GM21381 (cell line): ENCODE measurements at regions not wholly inside any gene's neighbourhood (a gene's known extent, or its start where the extent isn't known, plus 50 kb on each side); places are given as distances from the start of the nearest gene placed in this dataset.
"Not testable (repeated sequence)": the region's sequence is repeated elsewhere in the genome, so short reads cannot be mapped to it uniquely, and the experiment has no call there.

Experiments
- ATAC-seq: cut with Tn5 transposase; IDR thresholded peaks from one replicate; pipeline ENCODE4 v1.9.1; 2021; ENCODE audit warnings: mild to moderate bottlenecking, moderate library complexity; ENCODE audit not compliant: unreplicated experiment

DNA sequence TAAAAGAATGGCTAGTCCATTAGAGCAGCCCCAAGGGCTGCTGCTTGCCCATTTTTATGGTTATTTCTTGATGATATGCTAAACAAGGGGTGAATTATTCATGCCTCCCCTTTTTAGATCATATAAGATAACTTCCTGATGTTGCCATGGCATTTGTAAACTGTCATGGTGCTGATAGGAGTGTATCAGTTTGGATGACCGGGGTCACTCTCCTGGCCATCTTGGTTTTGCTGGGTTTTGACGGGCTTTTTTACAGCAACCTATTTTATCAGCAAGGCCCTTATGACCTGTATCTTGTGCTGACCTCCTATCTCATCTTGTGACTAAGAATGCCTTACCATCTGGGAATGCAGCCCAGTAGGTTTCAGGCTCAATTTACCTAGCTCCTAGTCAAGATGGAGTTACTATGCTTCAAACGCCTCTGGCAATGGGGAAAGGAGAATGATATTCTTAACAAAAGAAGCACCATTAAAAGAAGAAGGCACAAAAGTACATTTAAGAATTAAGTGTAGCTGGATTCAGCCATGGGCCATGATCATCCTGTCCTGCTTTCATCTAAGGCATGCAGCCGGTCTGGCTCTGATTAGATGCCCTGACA lies 1156.0 kb downstream of the PCDH9 start:
- ATAC-seq = no peak

DNA sequence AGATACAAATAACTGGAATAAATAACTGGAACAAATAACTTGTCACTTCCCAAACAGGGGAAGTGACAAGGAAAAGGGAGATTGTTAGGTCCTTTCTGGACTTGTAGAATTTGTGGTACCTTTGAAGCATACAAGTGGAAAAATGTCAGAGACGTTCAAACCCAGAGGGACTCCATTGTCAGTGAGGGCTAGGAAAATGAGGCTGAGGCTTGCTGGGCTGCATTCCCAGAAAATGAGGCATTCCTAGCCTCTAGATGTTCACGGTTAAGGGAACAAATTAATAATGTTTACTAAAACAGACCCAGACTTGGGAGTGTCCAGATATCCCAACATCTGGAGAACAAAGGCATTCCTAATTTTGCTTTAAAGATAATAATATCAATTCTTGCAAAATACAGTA lies 1158.0 kb downstream of the PCDH9 start:
- not testable (repeated sequence) for ATAC-seq

GRCh38 chr13:66071608-66072007 lies 1158.5 kb downstream of the PCDH9 start:
- ATAC-seq = no peak

DNA sequence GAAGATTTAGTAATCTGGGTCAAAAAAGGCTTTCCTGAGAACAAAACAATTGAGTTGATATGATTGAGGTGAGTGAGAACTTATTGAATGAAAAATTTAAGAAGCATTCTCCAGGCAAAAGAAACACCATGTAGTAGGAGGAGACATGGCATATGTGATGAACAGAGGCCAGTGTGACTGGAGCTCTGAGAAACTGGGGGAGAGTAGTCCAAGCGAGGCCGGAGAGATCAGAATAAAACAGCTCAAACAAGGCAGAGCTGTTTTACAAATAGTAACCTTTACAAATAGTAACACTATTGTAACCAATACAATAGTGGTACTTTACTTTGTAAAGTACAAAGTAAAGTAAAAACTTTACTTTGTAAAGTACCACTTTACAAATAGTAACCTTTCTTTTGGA lies 1159.1 kb downstream of the PCDH9 start:
- ATAC-seq = no peak

GRCh38 chr13:66069570-66069969 lies 1160.6 kb downstream of the PCDH9 start:
- no peak for ATAC-seq

DNA sequence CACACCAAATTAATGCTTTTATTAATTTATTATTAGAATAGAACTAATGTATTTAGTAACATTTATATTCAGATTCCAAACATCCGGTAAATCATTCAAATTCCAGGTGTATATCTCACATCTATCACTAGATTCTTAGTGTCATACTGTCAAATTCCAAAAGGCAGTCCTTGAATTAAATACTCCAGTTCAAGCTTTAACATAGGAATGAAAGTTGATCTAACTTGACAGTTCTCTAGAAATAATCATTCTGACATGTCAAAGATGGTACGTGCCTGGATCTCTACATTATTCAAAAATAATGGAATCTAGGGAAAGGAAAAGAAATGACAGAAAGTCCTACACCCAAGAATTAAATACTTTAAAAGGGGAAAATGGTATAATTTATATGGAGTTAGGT lies 1161.5 kb downstream of the PCDH9 start:
- no peak for ATAC-seq

DNA sequence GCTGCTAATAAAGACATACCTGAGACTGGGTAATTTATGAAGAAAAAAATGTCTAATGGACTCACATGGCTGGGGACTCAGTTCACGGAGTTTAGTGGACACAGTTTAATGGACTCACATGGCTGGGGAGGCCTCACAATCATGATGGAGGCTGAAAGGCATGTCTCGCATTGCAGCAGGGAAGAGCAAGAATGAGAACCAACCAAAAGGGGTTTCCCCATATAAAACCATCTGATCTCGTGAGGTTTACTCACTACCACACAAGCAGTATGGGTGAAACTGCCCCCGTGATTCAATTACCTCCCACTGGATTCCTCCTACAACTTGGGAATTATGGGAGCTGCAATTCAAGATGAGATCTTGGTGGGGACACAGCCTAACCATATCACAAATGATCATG lies 1181.2 kb downstream of the PCDH9 start:
- no peak for ATAC-seq

GRCh38 chr13:66040506-66040905 lies 1189.6 kb downstream of the PCDH9 start:
- ATAC-seq = no peak

DNA sequence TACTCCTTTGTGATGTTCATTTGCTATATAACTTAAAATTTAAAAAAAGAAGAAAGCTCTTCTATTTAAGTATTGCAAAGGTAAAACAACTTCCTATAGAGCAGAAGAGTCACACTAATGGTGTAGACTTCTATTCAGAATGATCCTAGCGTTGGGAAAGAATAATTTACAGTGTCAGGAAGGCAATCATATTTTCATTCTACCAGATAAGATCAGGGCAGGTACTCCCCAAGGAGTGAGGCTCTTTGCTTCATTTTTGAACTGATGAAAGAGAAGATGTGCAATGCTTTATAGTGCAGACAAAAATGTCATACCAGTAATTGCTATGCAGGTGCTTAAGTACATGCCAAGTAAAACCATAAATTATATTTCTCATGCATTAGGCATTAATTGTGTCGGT lies 1193.0 kb downstream of the PCDH9 start:
- ATAC-seq = no peak

DNA sequence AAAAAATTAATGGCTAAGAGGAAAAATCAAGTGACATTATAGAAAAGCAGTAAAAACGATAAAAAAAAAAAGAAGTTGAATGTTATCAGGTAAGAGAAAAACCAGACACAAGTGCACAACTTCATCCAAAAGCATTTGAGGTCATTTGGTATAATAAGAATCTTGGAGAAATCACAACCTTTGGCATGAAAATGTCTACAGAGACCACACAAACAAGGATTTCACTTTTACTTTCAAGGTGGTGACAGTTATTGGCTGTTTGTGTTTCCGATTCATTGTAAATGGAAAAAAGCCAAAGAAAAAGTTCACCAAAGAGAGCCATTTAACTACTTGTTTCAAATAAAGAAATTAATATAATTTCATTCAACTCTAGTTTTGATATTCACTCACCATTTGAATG lies 1193.5 kb downstream of the PCDH9 start:
- ATAC-seq = no peak

DNA sequence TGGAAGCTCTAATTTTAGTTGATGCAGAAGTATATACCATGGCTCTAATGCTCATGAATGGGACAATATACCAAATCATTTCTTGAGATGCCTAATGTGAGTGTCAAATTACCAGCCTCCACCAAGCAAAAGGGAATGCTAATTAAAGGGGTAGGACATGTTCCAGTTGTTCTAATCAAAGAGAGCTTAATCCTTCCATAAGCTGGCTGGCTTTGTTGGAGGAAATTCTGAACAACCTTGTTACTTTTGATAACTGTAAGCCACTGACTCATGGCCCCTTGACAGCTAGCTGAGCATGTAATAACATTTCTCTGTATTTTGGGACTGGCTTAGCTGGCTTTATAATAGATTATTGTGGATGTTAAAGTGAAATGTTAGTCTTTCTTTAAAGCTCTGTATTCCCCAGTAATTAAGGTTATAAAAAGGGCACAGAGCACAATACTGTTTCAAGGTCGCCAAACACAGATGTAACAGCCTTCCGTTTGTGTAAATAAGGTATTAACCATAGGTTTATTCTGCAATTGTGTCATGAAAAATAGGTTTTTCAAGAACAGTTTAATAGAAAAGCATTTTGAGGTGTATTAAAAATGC lies 1194.0 kb downstream of the PCDH9 start:
- ATAC-seq = no peak

GRCh38 chr13:66033924-66034323 lies 1196.2 kb downstream of the PCDH9 start:
- ATAC-seq = no peak

- ATAC-seq = no peak
Measured at GRCh38 chr13:66021846-66022245, 1208.3 kb downstream of the PCDH9 start.

- no peak for ATAC-seq
Measured at GRCh38 chr13:66014771-66015170, 1215.4 kb downstream of the PCDH9 start.

DNA sequence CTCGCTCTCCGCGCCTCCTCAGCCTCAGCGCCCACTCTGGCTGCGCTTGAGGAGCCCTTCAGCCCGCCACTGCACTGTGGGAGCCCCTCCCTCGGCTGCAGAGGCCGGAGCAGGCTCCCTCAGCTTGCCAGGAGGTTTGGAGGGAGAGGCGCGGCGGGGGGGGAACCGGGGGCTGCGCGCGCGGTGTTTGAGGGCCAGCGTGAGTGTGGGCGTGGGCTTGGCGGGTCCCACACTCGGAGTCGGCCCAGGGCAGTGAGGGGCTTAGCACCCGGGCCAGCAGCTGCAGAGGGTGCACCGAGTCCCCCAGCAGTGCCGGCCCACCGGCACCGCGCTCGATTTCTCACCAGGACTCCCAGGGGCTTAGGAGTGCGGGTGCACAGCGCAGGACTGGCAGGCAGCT lies 1220.9 kb downstream of the PCDH9 start:
- no peak for ATAC-seq

DNA sequence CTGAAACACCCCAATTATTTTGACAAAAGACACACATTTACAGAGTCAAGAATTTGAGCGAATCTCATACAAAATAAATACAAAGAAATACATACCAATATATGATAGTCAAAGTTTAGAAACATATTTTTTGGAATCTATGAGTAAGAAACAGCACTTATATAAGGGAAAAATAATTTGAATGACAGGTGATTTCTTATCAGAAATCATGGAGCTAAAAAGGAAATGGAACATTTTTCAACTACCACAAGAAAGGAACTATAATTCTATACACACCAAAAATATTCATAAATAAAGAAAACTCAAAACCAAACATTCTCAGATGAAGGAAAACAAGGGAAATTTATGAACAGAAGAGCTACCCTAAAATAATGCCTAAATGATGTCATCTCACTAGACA lies 1226.6 kb downstream of the PCDH9 start:
- ATAC-seq = no peak

GRCh38 chr13:66001140-66001539 lies 1229.0 kb downstream of the PCDH9 start:
- ATAC-seq = no peak

GRCh38 chr13:65999411-65999810 lies 1230.7 kb downstream of the PCDH9 start:
- no peak for ATAC-seq

DNA sequence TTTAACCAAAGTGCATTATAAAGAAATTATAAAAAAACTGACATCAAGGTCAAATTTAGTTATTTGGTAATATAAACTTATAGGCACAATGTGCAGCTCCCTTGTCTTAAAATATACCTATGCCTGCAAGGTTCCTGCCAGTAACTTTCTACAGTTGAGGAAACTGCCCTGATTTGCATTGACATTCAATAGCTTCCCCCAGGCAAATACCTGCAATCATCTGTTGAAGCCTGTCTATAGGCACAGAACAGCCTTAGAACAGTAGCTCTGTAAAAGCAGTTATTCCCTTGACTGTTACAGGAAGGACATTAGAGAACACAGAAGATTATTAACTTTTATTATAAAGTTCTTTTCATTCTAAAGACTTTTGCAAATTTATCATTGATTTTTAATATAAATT lies 1239.5 kb downstream of the PCDH9 start:
- no peak for ATAC-seq

GRCh38 chr13:65985612-65986011 lies 1244.5 kb downstream of the PCDH9 start:
- no peak for ATAC-seq

DNA sequence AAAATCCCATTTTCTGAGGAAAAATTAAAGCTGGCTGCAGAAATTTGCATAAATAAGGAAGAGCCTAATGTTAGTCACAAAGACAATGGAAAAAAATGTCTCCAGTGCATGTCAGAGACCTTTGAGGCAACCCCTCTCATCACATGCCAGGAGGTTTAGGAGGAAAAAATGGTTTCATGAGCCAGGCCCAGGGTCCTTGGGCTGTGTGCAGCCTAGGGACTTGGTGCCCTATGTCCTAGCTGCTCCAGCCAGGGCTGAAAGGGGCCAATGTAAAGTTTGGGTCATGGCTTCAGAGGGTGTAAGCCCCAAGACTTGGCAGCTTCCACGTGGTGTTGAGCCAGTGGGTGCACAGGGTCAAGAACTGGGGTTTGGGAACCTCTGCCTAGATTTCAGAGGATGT lies 1252.6 kb downstream of the PCDH9 start:
- ATAC-seq = no peak

- ATAC-seq = no peak
Measured at GRCh38 chr13:65971541-65971940, 1258.6 kb downstream of the PCDH9 start.

- no peak for ATAC-seq
Measured at GRCh38 chr13:65966991-65967451, 1263.1 kb downstream of the PCDH9 start.
